IMR-90 (cell line): ENCODE measurements at regions not wholly inside any gene's neighbourhood (a gene's known extent, or its start where the extent isn't known, plus 50 kb on each side); places are given as distances from the start of the nearest gene placed in this dataset.

Experiments used
- ATAC-seq: fragments of 200-7000 bp; cut with Tn5 transposase; 2 replicates; pipeline ENCODE4 v1.9.1; 2020; ENCODE audit warnings: low read depth, mild to moderate bottlenecking, moderate library complexity
- BruUV-seq: library from RNA; stranded (reverse); fragments of 400-500 nt; replicated peaks from 2 replicates; lab custom pipeline; 2021; lab: Mats Ljungman, UMichigan
- CTCF ChIA-PET: fragments of 300-600 bp; formaldehyde crosslinking; extraction: SDS; loops from one replicate; lab custom pipeline; 2021; ENCODE audit warnings: antibody characterized with exemption; lab: Yijun Ruan, JAX
- POLR2A ChIA-PET: fragments of 300-600 bp; sonication (Branson Sonifier 250); formaldehyde crosslinking; loops from one replicate; lab custom pipeline; 2022; ENCODE audit warnings: antibody characterized with exemption; ENCODE audit not compliant: unreplicated experiment; lab: Charles Lee
- DNase-seq: peaks from one replicate; pipeline ENCODE4 v3.0.0; 2013
- H2AFZ ChIP-seq: replicated peaks from 2 replicates; pipeline ENCODE3; 2013; ENCODE audit warnings: low read length, mild to moderate bottlenecking; ENCODE audit not compliant: poor library complexity
- H2AK5ac ChIP-seq: 2 replicates; pipeline ENCODE4 v1.6.1; 2013; ENCODE audit warnings: low read depth, low read length, inconsistent platforms
- H2AK9ac ChIP-seq: replicated peaks from 2 replicates; pipeline ENCODE3; 2013; ENCODE audit warnings: mild to moderate bottlenecking, low read depth, low read length, moderate library complexity; ENCODE audit not compliant: poor library complexity
- H2BK120ac ChIP-seq: 2 replicates; pipeline ENCODE4 v1.6.1; 2013; ENCODE audit warnings: low read depth, low read length, inconsistent platforms
- H2BK15ac ChIP-seq: 3 replicates; pipeline ENCODE4 v1.6.1; 2013; ENCODE audit warnings: low read depth, low read length, inconsistent platforms
- H2BK20ac ChIP-seq: 2 replicates; pipeline ENCODE4 v1.6.1; 2013; ENCODE audit warnings: low read depth, mild to moderate bottlenecking, inconsistent platforms, low read length, moderate library complexity
- H2BK5ac ChIP-seq: 2 replicates; pipeline ENCODE4 v1.6.1; 2013; ENCODE audit warnings: mild to moderate bottlenecking, low read depth, low read length, inconsistent platforms; ENCODE audit not compliant: poor library complexity, severe bottlenecking
- H3K14ac ChIP-seq: replicated peaks from 2 replicates; pipeline ENCODE4 v1.6.1; 2013; ENCODE audit warnings: low read depth, low read length, inconsistent platforms
- H3K18ac ChIP-seq: 2 replicates; pipeline ENCODE4 v1.6.1; 2013; ENCODE audit warnings: low read depth, low read length, control low read depth
- H3K23ac ChIP-seq: 2 replicates; pipeline ENCODE4 v1.6.1; 2013; ENCODE audit warnings: low read depth, low read length, inconsistent platforms
- H3K27ac ChIP-seq: 2 replicates; pipeline ENCODE4 v1.5.1; 2013; ENCODE audit warnings: mild to moderate bottlenecking, control low read depth, low read length; ENCODE audit not compliant: insufficient read depth
- H3K27me3 ChIP-seq: 2 replicates; pipeline ENCODE4 v1.6.1; 2013; ENCODE audit warnings: low read length; ENCODE audit not compliant: control insufficient read depth, insufficient read depth
- H3K36me3 ChIP-seq: 2 replicates; pipeline ENCODE4 v1.6.1; 2013; ENCODE audit warnings: low read length, mixed read lengths; ENCODE audit not compliant: control insufficient read depth, insufficient read depth
- H3K4ac ChIP-seq: 2 replicates; pipeline ENCODE4 v1.6.1; 2013; ENCODE audit warnings: low read depth, low read length, inconsistent platforms
- H3K4me1 ChIP-seq: 2 replicates; pipeline ENCODE4 v1.6.1; 2013; ENCODE audit warnings: low read length, mixed read lengths; ENCODE audit not compliant: control insufficient read depth, insufficient read depth
- H3K4me2 ChIP-seq: 2 replicates; pipeline ENCODE4 v1.6.1; 2013; ENCODE audit warnings: low read depth, mild to moderate bottlenecking, control low read depth, low read length, moderate library complexity
- H3K4me3 ChIP-seq: 2 replicates; pipeline ENCODE4 v1.5.1; 2013; ENCODE audit warnings: low read depth, mild to moderate bottlenecking, control low read depth, low read length, moderate library complexity; ENCODE audit not compliant: insufficient read depth
- H3K56ac ChIP-seq: 2 replicates; pipeline ENCODE4 v1.6.1; 2013; ENCODE audit warnings: low read length, inconsistent platforms; ENCODE audit not compliant: insufficient read depth; ENCODE audit errors: extremely low read depth
- H3K79me1 ChIP-seq, 2 experiments: 2 replicates each; pipeline ENCODE4 v1.6.1; 2013; ENCODE audit warnings: low read length in 2 of 2, inconsistent platforms in 1 of 2, low read depth in 1 of 2
- H3K9ac ChIP-seq: 2 replicates; pipeline ENCODE4 v1.6.1; 2013; ENCODE audit warnings: low read depth, low read length, control low read depth
- H3K9me1 ChIP-seq: 2 replicates; pipeline ENCODE4 v1.6.1; 2013; ENCODE audit warnings: low read length, inconsistent platforms; ENCODE audit not compliant: insufficient read depth
- H3K9me3 ChIP-seq: 2 replicates; pipeline ENCODE4 v1.6.1; 2013; ENCODE audit warnings: low read length; ENCODE audit not compliant: control insufficient read depth, insufficient read depth
- H4K20me1 ChIP-seq: 2 replicates; pipeline ENCODE4 v1.6.1; 2013; ENCODE audit warnings: low read length, inconsistent platforms; ENCODE audit not compliant: insufficient read depth
- H4K5ac ChIP-seq: 2 replicates; pipeline ENCODE4 v1.6.1; 2013; ENCODE audit warnings: mild to moderate bottlenecking, low read depth, low read length, control low read depth
- H4K8ac ChIP-seq, 2 experiments: 2 replicates each; pipeline ENCODE4 v1.6.1; 2013; ENCODE audit warnings: low read depth in 2 of 2, low read length in 2 of 2, control low read depth in 1 of 2, inconsistent platforms in 1 of 2
- H4K91ac ChIP-seq: 2 replicates; pipeline ENCODE4 v1.6.1; 2013; ENCODE audit warnings: low read depth, low read length, inconsistent platforms; ENCODE audit not compliant: insufficient read depth
- BHLHE40 ChIP-seq: fragments of 150-350 bp; IDR thresholded peaks from 2 replicates; pipeline ENCODE4 v1.6.1; 2016; ENCODE audit warnings: mild to moderate bottlenecking, low read depth, low read length
- CEBPB ChIP-seq: IDR thresholded peaks from 2 replicates; pipeline ENCODE4 v1.6.1; 2012; ENCODE audit warnings: low read depth, low read length, improper control_type of control experiment
- CHD1 ChIP-seq: IDR thresholded peaks from 2 replicates; pipeline ENCODE4 v1.6.1; 2012; ENCODE audit warnings: low read depth, low read length, improper control_type of control experiment
- CTCF ChIP-seq: conservative IDR thresholded peaks from 2 replicates; pipeline ENCODE4 v1.5.1; 2012; ENCODE audit warnings: mild to moderate bottlenecking, low read depth, low read length, improper control_type of control experiment
- ELK1 ChIP-seq: fragments of 150-350 bp; IDR thresholded peaks from 2 replicates; pipeline ENCODE4 v1.6.1; 2016; ENCODE audit warnings: low read depth, mild to moderate bottlenecking, low read length, moderate library complexity, borderline replicate concordance
- FOS ChIP-seq: fragments of 150-350 bp; IDR thresholded peaks from 2 replicates; pipeline ENCODE4 v1.6.1; 2016; ENCODE audit warnings: low read depth, low read length
- MAFK ChIP-seq: IDR thresholded peaks from 2 replicates; pipeline ENCODE4 v1.6.1; 2012; ENCODE audit warnings: low read depth, low read length, improper control_type of control experiment
- MAZ ChIP-seq: IDR thresholded peaks from 2 replicates; pipeline ENCODE4 v1.6.1; 2012; ENCODE audit warnings: low read depth, mild to moderate bottlenecking, low read length, improper control_type of control experiment, moderate library complexity, borderline replicate concordance
- MXI1 ChIP-seq: IDR thresholded peaks from 2 replicates; pipeline ENCODE4 v1.6.1; 2012; ENCODE audit warnings: low read depth, mild to moderate bottlenecking, low read length, moderate library complexity, borderline replicate concordance
- NFE2L2 ChIP-seq: fragments of 150-350 bp; IDR thresholded peaks from 2 replicates; pipeline ENCODE4 v1.6.1; 2016; ENCODE audit warnings: low read depth, mild to moderate bottlenecking, low read length
- POLR2A ChIP-seq: IDR thresholded peaks from 2 replicates; pipeline ENCODE4 v1.6.1; 2012; ENCODE audit warnings: mild to moderate bottlenecking, low read depth, low read length
- RAD21 ChIP-seq: IDR thresholded peaks from 2 replicates; pipeline ENCODE4 v1.6.1; 2012; ENCODE audit warnings: low read length, improper control_type of control experiment
- RCOR1 ChIP-seq: IDR thresholded peaks from 2 replicates; pipeline ENCODE4 v1.6.1; 2012; ENCODE audit warnings: mild to moderate bottlenecking, low read length, improper control_type of control experiment; ENCODE audit not compliant: insufficient replicate concordance
- RFX5 ChIP-seq: IDR thresholded peaks from 2 replicates; pipeline ENCODE4 v1.8.0; 2012; ENCODE audit warnings: low read depth, mild to moderate bottlenecking, low read length, moderate library complexity
- SMC3 ChIP-seq: fragments of 150-350 bp; IDR thresholded peaks from 2 replicates; pipeline ENCODE4 v1.6.1; 2016; ENCODE audit warnings: low read depth, mild to moderate bottlenecking, antibody characterized with exemption, low read length, moderate library complexity
- USF2 ChIP-seq: fragments of 150-350 bp; IDR thresholded peaks from 2 replicates; pipeline ENCODE4 v1.6.1; 2017; ENCODE audit warnings: mild to moderate bottlenecking, antibody characterized with exemption, low read length, low read depth
- WGBS, 2 experiments: methylation state at CpG; one replicate each; pipeline versions ENCODE4 v1.1.5 to v1.1.7; 2013; ENCODE audit warnings: missing lambda C conversion rate in 2 of 2; ENCODE audit not compliant: insufficient read length in 1 of 2; ENCODE audit errors: extremely low coverage in 2 of 2; 5-methylcytosine and 5-hydroxymethylcytosine counted together
- dilution Hi-C: fragments of 300-500 bp; cut with HindIII; formaldehyde crosslinking; loops from one replicate; pipeline ENCODE4 v1.14.3; 2018; ENCODE audit warnings: low sequenced_read_pairs; ENCODE audit not compliant: unreplicated experiment
- in situ Hi-C: fragments of 300-500 bp; cut with MboI; formaldehyde crosslinking; loops from 3 replicates; pipeline ENCODE4 v1.14.3; 2019; ENCODE audit warnings: low sequenced_read_pairs, inconsistent platforms, mixed read lengths
- intact Hi-C: fragments of 100-400 bp; cut with micrococcal nuclease; formaldehyde crosslinking; loops from 2 replicates; pipeline ENCODE4 v1.10.0; 2022

- no peak for TF ChIP-seq POLR2A
- no peak for TF ChIP-seq RFX5
- no peak for TF ChIP-seq NFE2L2
- no peak for TF ChIP-seq CTCF
- TF ChIP-seq RCOR1, result no peak
- TF ChIP-seq SMC3, result no peak
- TF ChIP-seq MAFK, result no peak
- no peak for TF ChIP-seq MAZ
- no peak for TF ChIP-seq FOS
- no peak for TF ChIP-seq BHLHE40
- no peak for TF ChIP-seq CEBPB
- no peak for TF ChIP-seq USF2
- no peak for TF ChIP-seq RAD21
- TF ChIP-seq ELK1, result no peak
- TF ChIP-seq CHD1, result no peak
- no peak for TF ChIP-seq MXI1
- Histone ChIP-seq H3K9me3 (no peaks in the 10 kb centered on the region), H3K9ac (no peak overlapping the region), H3K4me3 (no peak overlapping the region), H3K27ac (no peak overlapping the region), H2AK5ac (no peak overlapping the region), H2AK9ac (no peak overlapping the region), H3K79me1 (no peaks in the 10 kb centered on the region), H2BK5ac (no peak overlapping the region), H2BK20ac (no peak overlapping the region), H3K4me1 (no peaks in the 10 kb centered on the region), H4K8ac (no peak overlapping the region), H3K4me2 (no peak overlapping the region), H3K36me3 (no peaks in the 10 kb centered on the region), H3K18ac (no peak overlapping the region), H2BK15ac (no peak overlapping the region), H3K4ac (no peak overlapping the region), H2BK120ac (no peak overlapping the region), H4K5ac (no peak overlapping the region), H2AFZ (no peak overlapping the region), H3K23ac (no peak overlapping the region), H3K56ac (no peak overlapping the region), H3K14ac (no peak overlapping the region), H4K91ac (no peak overlapping the region), H3K27me3 (peaks cover 5% of the 10 kb centered on the region), H3K9me1 (no peaks in the 10 kb centered on the region), H4K20me1 (no peaks in the 10 kb centered on the region)
- in situ Hi-C loops (no loop called here), dilution Hi-C loops (no loop called here), intact Hi-C loops (no loop called here)
- WGBS, 2 experiments, result 67% methylated on average over 10 of the region's 22 CpGs; no CpG with 5 or more reads in 1 of the 2 experiments
- ChIA-PET POLR2A (no interaction called here), CTCF (no interaction called here)
- ATAC-seq (no peak), DNase-seq (no peak)
- BruUV-seq, result no TSS peak
Measured at GRCh38 chr17:79249929-79250521, 175.4 kb downstream of the ENGASE start.
